GM19239 (cell line): ENCODE measurements at regions not wholly inside any gene's neighbourhood (a gene's known extent, or its start where the extent isn't known, plus 50 kb on each side); places are given as distances from the start of the nearest gene placed in this dataset.
A peak's percentile ranks its signal among the peaks of the same experiment; 100 is the strongest.
"Not testable (repeated sequence)": the region's sequence is repeated elsewhere in the genome, so short reads cannot be mapped to it uniquely, and the experiment has no call there.

Source experiments
- DNase-seq: peaks from one replicate; pipeline ENCODE4 v3.0.0; 2011; ENCODE audit warnings: low spot score; ENCODE audit not compliant: insufficient read length
- FAIRE-seq: peaks from 2 replicates; lab custom pipeline; 2011; peaks lifted over from hg19 to GRCh38; lab: Jason Lieb, UNC

GRCh38 chr21:32823296-32823695 lies 51.7 kb upstream of the PAXBP1 start:
- FAIRE-seq, DNase-seq: not testable (repeated sequence)

- DNase-seq = no peak
- FAIRE-seq = no peak
Observed at GRCh38 chr21:32824950-32825349, 53.4 kb upstream of the PAXBP1 start.

- FAIRE-seq (peak; percentile 86), DNase-seq (peak; percentile 24)
Observed at GRCh38 chr21:32826329-32827167, 55.0 kb upstream of the PAXBP1 start.

GRCh38 chr21:32828908-32829307 lies 57.4 kb upstream of the PAXBP1 start:
- FAIRE-seq (no peak), DNase-seq (no peak)

- no peak for FAIRE-seq
- DNase-seq = no peak
Observed at GRCh38 chr21:32829504-32829903, 57.9 kb upstream of the PAXBP1 start.

- not testable (repeated sequence) for FAIRE-seq, DNase-seq
Observed at GRCh38 chr21:32831779-32832178, 60.2 kb upstream of the PAXBP1 start.

- FAIRE-seq = no peak
Observed at GRCh38 chr21:32834211-32834915, 62.8 kb upstream of the PAXBP1 start.

GRCh38 chr21:32834916-32835235 lies 63.3 kb upstream of the PAXBP1 start:
- FAIRE-seq (no peak), DNase-seq (no peak)

More at GRCh38 chr21:32834211-32834915, 62.8 kb upstream of the PAXBP1 start:
- DNase-seq = no peak

GRCh38 chr21:32842146-32842545 lies 70.6 kb upstream of the PAXBP1 start:
- DNase-seq = no peak
- FAIRE-seq = no peak

- DNase-seq (no peak), FAIRE-seq (no peak)
Observed at GRCh38 chr21:32843561-32843960, 72.0 kb upstream of the PAXBP1 start.

- DNase-seq (no peak), FAIRE-seq (no peak)
Observed at GRCh38 chr21:32844076-32844475, 72.5 kb upstream of the PAXBP1 start.

- FAIRE-seq = no peak
- no peak for DNase-seq
Observed at GRCh38 chr21:32844653-32845436, 73.3 kb upstream of the PAXBP1 start.

- FAIRE-seq = no peak
Observed at GRCh38 chr21:32858628-32859027, 87.1 kb upstream of the PAXBP1 start.

GRCh38 chr21:32860399-32860798 lies 88.8 kb upstream of the PAXBP1 start:
- FAIRE-seq = no peak
- DNase-seq = no peak

More at GRCh38 chr21:32858628-32859027, 87.1 kb upstream of the PAXBP1 start:
- DNase-seq = no peak

GRCh38 chr21:32861866-32862265 lies 90.3 kb upstream of the PAXBP1 start:
- FAIRE-seq = no peak
- DNase-seq = no peak

- no peak for DNase-seq
- no peak for FAIRE-seq
Observed at GRCh38 chr21:32867597-32867996, 96.0 kb upstream of the PAXBP1 start.

GRCh38 chr21:32868631-32869454 lies 97.3 kb upstream of the PAXBP1 start:
- no peak for FAIRE-seq
- DNase-seq = no peak

GRCh38 chr21:32869459-32869858 lies 97.9 kb upstream of the PAXBP1 start:
- no peak for FAIRE-seq

GRCh38 chr21:32876426-32876825 lies 104.9 kb upstream of the PAXBP1 start:
- no peak for DNase-seq
- FAIRE-seq = no peak

More at GRCh38 chr21:32869459-32869858, 97.9 kb upstream of the PAXBP1 start:
- DNase-seq = no peak

- not testable (repeated sequence) for FAIRE-seq
Observed at GRCh38 chr21:32877888-32878287, 106.3 kb upstream of the PAXBP1 start.

More at GRCh38 chr21:32877888-32878287, 106.3 kb upstream of the PAXBP1 start:
- not testable (repeated sequence) for DNase-seq
